ENCODE measurements at regions not wholly inside any gene's neighbourhood (a gene's known extent, or its start where the extent isn't known, plus 50 kb on each side); places are given as distances from the start of the nearest gene placed in this dataset.

DNA sequence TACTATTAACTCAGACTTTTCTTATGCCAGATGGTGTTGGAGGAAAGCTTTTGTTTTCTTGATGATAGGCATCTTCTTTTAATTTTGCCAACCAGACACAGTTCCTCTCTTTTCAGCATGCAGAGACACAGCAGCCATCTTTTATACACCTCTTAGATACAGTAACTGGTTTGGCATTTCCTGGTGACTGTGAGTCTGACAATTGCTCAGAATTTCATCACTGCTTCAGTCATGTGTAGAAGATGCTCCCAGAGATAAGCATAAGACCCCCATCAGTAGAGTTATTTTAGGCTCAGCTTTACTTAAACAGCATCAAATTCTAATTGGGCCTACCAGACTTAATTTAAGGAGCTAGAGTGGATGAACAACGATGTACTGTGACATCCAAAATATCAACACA is 779.0 kb downstream of the SQOR start:
- TF ChIP-seq, protein P1, sequence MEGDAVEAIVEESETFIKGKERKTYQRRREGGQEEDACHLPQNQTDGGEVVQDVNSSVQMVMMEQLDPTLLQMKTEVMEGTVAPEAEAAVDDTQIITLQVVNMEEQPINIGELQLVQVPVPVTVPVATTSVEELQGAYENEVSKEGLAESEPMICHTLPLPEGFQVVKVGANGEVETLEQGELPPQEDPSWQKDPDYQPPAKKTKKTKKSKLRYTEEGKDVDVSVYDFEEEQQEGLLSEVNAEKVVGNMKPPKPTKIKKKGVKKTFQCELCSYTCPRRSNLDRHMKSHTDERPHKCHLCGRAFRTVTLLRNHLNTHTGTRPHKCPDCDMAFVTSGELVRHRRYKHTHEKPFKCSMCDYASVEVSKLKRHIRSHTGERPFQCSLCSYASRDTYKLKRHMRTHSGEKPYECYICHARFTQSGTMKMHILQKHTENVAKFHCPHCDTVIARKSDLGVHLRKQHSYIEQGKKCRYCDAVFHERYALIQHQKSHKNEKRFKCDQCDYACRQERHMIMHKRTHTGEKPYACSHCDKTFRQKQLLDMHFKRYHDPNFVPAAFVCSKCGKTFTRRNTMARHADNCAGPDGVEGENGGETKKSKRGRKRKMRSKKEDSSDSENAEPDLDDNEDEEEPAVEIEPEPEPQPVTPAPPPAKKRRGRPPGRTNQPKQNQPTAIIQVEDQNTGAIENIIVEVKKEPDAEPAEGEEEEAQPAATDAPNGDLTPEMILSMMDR (IDR thresholded peaks at IDR 0.05), result no peak
- TF ChIP-seq POLR2A (IDR thresholded peaks at IDR 0.05), result no peak

All from lower leg skin (tissue), 3 donors.